NOMO-1 treated with DMSO at 0.1 percent for 48 hours (cell line): ENCODE measurements at regions not wholly inside any gene's neighbourhood (a gene's known extent, or its start where the extent isn't known, plus 50 kb on each side); places are given as distances from the start of the nearest gene placed in this dataset.
"Not testable (repeated sequence)": the region's sequence is repeated elsewhere in the genome, so short reads cannot be mapped to it uniquely, and the experiment has no call there.

Experiments
- DNase-seq: peaks from one replicate; lab custom pipeline; 2025; ENCODE audit not compliant: unreplicated experiment; lab: John Stamatoyannopoulos, UW

DNA sequence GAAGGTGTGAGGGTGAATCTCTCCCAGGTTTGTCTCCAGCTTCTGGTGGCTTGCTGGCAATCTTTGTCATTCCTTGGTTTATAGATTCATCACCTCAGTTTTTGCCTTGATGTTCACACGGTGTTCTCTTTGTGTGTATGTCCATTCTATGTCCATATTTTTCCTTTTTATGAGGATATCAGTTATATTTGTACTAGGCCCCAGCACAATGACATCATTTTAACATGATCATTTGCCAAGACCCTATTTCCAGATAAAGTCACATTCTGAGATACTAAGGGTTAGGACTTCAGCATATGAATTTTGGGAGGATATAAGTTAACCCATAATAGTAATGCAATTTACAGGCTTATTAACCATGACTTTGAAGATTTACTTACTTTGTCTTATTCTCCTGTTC lies 649.0 kb downstream of the CPS1 start:
- no peak for DNase-seq

DNA sequence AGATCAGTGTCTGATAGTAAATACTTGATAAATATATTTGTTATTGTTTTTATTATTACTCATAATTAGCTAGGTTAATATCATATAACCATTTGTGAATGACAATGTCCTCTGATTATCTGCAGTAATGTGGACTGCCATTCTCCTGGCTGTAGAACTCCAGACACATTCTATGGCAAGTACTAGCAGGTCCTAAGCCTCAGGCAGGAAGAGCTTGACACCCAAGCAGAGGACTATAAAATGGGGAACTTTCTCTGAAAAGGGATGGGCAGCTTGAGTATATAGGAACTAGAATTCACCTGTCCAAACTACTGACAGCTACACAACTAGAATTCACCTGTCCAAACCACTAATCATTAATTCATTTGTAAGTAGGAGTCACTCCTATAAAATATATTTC lies 649.4 kb downstream of the CPS1 start:
- no peak for DNase-seq

DNA sequence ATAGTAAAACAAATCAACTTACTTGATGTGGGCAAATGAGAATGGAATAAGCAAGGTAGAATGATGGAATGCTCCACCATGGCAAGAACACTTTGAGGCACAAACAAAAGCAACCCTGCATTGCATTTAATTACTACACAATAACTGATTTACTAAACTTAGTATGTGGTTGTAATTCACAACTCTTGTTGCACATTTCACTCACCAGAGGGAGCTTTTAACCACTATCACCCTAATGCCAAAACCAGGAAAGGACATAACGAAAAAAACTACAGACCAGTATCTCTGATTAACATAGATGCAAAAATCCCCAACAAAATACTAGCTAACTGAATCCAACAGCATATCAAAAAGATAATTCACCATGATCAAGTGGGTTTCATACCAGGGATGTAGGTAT lies 659.8 kb downstream of the CPS1 start:
- no peak for DNase-seq

DNA sequence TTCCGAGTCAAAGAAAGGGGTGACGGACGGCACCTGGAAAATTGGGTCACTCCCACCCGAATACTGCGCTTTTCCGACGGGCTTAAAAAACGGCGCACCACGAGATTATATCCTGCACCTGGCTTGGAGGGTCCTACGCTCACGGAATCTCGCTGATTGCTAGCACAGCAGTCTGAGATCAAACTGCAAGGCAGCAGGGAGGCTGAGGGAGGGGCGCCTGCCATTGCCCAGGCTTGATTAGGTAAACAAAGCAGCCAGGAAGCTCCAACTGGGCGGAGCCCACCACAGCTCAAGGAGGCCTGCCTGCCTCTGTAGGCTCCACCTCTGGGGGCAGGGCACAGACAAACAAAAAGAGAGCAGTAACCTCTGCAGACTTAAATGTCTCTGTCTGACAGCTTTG lies 663.1 kb downstream of the CPS1 start:
- not testable (repeated sequence) for DNase-seq

DNA sequence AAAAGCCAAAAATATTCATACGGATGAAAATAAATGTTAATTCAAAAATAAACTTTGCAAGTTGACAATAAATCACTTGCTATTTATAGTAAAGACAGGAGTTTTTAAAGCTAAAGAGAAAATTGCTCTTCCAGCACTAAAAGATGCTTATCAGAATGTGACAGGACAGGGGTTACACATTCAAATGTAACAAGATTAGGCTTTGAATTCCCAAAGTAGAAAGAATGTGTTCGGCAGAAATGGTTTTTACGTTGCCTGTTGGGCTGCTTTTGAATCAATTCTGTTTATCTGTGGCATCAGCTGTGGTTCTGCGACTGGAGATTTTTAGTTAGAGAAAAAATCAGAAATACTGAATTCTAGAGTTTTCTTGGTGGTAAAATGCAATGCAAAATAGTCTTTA lies 669.4 kb downstream of the CPS1 start:
- no peak for DNase-seq

DNA sequence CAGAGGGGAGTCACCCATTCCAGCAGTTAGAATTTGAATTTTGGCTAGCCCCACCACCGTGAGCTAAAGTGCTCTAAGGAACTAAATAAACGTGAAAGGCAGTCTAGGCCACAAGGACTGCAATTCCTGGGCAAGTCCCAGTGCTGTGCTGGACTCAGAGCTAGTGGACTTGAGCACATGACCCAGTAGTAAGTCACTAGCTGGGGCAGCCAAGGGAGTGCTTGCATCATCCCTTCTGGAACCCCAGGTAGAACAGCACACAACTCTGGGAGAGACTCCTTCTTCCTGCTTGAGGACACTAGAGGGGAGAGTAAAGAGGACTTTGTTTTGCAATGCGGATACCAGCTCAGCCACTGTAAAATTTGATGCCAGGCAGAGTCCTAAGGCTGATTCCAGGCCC lies 672.2 kb downstream of the CPS1 start:
- no peak for DNase-seq

DNA sequence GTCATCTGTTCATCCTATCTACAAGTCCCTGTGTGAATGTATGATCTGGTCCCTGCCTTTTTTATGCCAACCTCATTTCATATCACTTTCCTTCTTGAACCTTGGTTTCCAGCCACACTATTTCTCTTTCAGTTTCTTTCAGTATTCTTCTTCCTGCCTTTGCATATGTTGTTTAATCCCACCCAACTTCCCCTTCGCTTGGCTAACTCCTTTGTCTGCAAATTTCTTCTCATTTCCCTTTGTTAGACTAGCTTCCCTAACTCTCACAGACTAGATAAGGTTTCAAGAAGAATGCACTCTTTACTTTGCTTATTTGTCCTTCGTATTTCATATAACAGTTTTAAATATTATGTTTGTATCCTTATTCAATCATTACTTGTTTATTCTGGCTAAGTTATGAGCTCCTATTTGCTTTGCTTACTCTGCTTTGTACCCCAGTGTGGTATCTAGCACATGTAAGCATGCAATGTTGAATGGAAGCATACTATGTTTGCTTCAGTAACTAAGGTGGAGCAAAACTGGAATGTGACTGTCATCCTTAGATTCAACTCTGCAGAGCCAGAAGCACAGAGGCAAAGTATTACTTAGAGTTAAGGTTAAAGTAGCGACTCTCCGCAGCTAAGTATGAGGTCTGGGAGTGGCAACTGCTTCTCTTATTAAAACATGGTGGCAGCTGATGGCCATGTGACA lies 681.3 kb downstream of the CPS1 start:
- peak; percentile 87 for DNase-seq

DNA sequence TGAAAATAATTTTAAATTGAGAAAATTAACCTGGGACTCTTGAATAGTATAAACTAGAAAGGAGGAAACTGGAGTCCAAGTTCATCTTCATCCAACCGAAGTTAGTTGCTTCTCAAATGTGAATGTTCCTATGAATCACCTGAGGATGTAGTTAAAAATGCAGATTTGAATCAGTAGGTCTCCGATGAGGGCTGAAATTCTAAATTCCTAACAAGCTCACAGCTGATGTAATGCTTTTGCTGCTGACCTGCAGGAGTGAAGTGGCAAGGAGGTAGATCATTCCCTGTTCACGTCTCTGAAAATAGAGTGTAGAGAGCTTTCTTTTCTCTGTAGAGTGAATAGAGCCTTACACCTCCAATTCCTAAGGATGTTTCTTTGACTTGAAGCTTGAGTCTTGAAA lies 685.5 kb downstream of the CPS1 start:
- no peak for DNase-seq

DNA sequence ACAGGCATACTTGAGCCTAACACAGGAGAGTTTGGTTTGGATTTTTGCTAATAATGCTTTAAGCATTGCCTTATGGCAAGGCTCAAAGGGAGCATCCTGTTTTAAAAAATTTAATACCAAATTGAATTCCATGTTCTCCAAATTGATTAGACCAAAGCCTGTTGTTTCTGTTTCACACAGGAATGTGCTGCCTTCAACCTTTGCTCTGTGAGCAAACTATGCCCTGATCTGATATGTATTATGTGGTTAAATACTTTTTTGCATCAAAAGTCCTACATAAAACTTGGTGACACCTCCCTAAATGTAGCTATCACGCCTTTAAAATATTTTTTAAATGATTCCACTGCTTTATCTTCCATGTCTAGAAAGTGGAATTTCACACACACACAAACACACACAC lies 691.4 kb downstream of the CPS1 start:
- no peak for DNase-seq

DNA sequence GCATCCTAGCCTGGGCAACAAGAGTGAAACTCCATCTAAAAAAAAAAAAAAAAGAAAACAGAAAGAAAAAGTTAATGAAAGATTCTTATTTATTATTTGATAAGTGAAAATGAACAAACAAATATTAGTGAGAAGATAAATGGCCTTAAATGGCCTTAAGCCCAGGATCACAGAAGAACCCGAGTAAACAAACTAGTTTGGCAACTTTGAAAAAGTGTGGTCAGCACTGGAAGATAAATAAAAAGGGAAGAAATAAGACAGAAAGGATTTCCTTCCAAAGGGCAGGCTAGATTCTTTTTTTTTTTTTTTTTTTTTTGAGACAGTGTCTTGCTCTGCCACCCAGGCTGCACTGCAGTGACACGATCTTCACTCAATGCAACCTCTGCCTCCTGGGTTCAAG lies 692.4 kb downstream of the CPS1 start:
- DNase-seq, result no peak

DNA sequence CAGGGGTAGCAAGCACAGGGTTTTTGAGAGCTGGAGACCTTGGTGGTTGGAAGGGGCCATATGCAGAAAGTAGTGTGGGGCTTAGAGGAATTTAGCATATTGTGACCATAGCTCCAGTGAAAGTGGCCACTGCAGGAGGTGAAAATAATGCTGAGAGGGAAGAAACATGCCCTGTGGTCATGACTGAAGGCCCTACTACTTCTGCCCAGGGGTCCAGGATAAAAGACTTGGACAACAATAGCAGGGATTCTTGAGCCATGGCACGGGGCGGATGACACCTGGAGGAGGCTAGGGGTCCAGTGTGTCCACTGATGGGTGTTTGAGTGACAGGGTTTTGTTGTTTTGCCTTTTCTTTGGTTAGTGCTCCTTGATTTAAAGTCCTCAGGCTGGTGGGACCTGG lies 694.6 kb downstream of the CPS1 start:
- no peak for DNase-seq

DNA sequence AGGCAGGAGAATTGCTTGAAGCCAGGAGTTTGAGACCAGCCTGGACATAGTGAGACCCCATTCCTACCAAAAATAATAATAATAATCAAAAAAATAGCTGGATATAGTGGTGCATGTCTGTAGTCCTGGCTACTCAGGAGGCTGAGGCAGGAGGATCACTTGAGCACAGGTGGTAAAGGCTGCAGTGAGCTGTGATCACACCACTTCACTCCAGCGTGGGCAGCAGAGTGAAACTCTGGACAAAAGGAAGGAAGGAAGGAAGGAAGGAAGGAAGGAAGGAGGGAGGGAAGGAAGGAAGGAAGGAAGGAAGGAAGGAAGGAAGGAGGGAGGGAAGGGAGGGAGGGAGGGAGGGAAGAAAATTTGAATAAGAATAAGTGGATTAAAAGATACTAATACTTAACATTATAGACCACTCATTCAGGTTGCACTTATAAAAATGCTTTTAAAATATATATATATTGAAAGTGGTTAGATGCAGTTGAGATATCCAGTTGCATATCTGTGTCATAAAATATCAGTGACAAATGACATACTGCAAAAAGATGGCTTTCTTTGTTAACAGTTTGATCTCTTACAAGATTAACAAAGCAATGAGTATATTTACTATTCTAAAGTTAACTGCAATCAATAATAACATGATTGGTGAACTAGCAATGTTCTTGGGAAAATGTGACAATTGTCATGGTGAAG lies 702.4 kb downstream of the CPS1 start:
- DNase-seq, result no peak

DNA sequence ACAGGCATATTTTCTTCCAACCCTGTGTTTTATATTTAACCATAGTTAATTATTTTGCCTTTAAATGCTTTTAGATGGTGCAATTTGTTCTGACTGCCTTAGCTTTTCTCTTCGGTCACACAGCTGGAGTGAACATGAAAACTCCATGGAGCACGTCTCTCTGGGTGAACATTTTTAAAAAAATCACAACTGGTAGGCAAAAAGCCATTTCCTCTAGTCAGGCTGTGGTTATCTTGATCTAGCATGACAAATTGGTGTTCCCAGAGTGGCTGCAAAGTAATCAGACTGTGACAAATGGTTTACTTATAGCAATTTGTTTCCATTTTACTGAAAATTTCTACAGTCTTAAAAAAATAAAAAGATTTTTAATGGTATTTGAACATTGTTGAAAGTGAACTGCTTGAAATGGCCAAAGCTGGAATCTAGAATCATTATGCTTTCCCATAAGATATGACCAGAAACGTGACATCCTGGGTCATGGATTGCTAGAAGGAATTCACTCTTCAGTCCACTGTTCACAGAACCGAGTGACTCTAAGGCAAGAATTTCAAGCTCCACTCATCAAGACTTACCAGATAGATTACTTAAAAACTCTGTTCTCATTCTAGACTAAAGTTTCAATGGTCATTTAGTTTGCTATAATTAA lies 703.6 kb downstream of the CPS1 start:
- no peak for DNase-seq

DNA sequence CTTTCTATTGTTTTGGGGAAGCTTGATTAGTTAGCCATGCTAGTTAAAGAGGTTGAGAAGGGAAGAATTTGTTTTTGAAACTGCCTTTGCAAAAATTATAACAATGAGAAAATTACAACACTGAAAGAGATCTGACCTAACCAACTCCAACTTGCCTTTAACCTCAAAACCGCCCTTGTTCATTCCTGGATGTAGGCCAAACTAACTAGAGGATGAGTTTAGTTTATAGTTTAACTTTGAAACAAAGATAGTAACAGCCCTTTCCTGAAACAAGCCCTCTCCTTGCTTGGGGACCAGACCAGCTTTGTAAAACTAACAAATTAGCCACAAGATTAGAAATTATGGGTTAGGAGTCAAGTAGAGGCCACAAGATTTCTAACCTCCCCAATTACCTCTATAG lies 713.9 kb downstream of the CPS1 start:
- no peak for DNase-seq

DNA sequence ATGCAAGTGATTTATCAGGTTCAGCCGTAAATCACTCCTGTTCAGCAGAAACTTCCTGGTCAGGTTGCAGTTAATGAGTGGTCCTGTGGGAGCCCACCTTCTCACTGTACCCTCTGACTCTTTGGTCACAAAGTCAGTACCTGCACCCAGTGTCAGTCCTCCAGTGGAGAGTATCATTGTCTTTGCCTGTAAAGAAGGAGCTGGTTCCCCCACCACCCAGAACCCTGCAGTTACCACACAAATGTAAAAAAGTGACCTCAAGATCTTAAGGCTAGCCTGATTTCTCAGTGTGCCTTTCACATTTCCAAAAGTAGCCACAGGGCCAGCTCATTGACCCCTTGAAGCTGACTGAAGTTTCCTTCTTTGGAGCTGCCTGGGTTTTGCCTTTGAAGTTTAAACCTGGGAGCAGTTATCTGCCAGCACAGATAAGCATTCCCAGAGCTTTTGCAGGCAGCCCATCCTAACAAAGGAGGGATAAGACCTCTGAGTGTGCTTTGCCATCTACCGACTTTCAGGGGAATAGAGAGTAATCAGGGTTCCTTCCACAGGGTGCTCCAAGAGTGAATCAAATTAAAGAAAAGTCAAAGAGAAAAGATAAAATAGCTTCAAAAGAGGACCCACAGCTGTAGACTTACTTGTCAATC lies 725.2 kb downstream of the CPS1 start:
- no peak for DNase-seq

DNA sequence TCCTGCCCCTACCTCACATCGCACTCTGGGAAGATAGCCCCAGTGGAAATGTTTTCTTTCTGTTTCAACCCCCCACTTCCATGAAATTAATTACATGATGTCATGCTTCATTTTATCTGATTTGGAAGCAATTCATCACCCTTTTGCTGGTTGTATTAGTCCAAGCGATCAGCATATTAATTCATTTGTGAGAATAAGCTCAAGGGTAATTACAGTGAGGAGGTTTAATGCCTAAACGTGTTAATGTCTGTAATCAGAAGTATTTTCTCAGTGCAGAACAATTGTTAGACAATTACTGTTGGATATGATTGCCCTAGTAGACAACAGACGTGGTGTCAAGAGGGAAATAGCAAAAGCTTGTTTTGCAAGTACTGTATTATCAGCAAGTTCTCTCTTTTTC lies 746.3 kb downstream of the CPS1 start:
- DNase-seq, result no peak

DNA sequence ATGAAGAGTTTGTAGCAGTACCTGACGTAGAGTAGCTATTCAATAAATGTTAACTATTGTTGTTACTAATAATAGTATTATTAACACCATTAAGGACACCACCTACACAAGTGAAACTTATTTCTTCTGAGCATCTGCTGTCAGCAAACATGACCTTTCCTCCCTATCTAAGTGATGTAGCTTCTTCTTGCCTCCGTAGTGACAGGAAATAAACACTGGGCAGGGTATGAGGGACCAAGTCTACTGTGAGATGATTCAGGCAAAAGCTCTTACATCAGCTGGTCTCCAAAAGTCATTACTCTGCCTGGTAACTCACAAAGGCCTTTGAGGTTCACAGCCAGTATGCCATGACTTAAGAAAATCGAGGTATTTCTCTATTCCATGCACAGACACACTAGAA lies 750.5 kb downstream of the CPS1 start:
- no peak for DNase-seq
